Fibroblast of pulmonary artery (primary cell): ENCODE measurements at regions not wholly inside any gene's neighbourhood (a gene's known extent, or its start where the extent isn't known, plus 50 kb on each side); places are given as distances from the start of the nearest gene placed in this dataset.

Source experiments
- DNase-seq: peaks from one replicate; pipeline ENCODE4 v3.0.0-alpha.2; 2010; ENCODE audit warnings: low read depth
- H3K4me3 ChIP-seq: replicated peaks from 2 replicates; pipeline ENCODE4 v1.5.1; 2011; ENCODE audit warnings: low read depth, mild to moderate bottlenecking, control low read depth, low read length, moderate library complexity
- TF ChIP-seq, protein P1 (sequence below): IDR thresholded peaks from 2 replicates; pipeline ENCODE4 v1.5.1; 2011; ENCODE audit warnings: mild to moderate bottlenecking, control low read depth, low read length, inconsistent platforms; ENCODE audit errors: missing control alignments

- TF ChIP-seq, protein P1, sequence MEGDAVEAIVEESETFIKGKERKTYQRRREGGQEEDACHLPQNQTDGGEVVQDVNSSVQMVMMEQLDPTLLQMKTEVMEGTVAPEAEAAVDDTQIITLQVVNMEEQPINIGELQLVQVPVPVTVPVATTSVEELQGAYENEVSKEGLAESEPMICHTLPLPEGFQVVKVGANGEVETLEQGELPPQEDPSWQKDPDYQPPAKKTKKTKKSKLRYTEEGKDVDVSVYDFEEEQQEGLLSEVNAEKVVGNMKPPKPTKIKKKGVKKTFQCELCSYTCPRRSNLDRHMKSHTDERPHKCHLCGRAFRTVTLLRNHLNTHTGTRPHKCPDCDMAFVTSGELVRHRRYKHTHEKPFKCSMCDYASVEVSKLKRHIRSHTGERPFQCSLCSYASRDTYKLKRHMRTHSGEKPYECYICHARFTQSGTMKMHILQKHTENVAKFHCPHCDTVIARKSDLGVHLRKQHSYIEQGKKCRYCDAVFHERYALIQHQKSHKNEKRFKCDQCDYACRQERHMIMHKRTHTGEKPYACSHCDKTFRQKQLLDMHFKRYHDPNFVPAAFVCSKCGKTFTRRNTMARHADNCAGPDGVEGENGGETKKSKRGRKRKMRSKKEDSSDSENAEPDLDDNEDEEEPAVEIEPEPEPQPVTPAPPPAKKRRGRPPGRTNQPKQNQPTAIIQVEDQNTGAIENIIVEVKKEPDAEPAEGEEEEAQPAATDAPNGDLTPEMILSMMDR: no peak
- DNase-seq: no peak
Observed at GRCh38 chr15:66938114-66938830, 127.1 kb upstream of the SMAD3 start.

GRCh38 chr15:66939016-66939415 lies 126.4 kb upstream of the SMAD3 start:
- TF ChIP-seq, protein P1: no peak
- DNase-seq: no peak
- H3K4me3 ChIP-seq: no peak overlapping the region

More at GRCh38 chr15:66938114-66938830, 127.1 kb upstream of the SMAD3 start:
- no peak overlapping the region for H3K4me3 ChIP-seq

- no peak for DNase-seq
- no peak overlapping the region for H3K4me3 ChIP-seq
- TF ChIP-seq, protein P1: no peak
Observed at GRCh38 chr15:66939451-66940023, 125.9 kb upstream of the SMAD3 start.

GRCh38 chr15:66940368-66940767 lies 125.0 kb upstream of the SMAD3 start:
- TF ChIP-seq, protein P1: no peak
- no peak overlapping the region for H3K4me3 ChIP-seq
- no peak for DNase-seq

DNA sequence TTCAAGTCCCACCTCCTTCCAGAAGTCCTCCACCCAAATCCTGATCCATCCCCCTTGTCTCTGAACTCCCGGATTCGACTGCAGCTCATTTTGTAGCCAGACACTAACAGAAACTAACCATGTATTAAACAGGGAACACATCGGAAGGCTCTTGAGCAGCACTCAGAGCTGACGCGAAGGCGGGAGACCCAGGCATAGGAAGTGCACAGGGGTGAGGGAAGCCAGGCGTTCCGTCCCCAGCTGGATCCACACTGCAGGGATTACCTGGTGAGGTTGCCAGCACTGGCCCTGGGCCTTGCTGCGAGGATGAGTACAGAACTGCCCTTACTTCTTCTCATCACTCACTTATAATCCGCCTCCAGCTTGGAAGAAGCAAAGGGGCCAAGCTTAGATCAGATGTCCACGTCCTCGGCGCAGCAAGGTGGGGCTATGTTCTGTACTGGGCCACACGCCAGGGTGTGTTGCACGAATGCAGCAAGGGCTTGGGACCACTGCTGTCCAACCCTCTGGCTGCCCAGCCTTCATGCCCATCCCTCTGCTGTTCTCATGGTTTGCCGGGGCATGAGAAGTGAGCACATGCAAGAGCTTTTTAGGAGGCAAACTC lies 124.2 kb upstream of the SMAD3 start:
- TF ChIP-seq, protein P1: no peak

GRCh38 chr15:66941791-66942190 lies 123.6 kb upstream of the SMAD3 start:
- H3K4me3 ChIP-seq: no peak overlapping the region
- TF ChIP-seq, protein P1: no peak
- no peak for DNase-seq

More for the DNA sequence above, 124.2 kb upstream of the SMAD3 start:
- no peak overlapping the region for H3K4me3 ChIP-seq
- DNase-seq: no peak
